ENCODE measurements at regions not wholly inside any gene's neighbourhood (a gene's known extent, or its start where the extent isn't known, plus 50 kb on each side); places are given as distances from the start of the nearest gene placed in this dataset.

DNA sequence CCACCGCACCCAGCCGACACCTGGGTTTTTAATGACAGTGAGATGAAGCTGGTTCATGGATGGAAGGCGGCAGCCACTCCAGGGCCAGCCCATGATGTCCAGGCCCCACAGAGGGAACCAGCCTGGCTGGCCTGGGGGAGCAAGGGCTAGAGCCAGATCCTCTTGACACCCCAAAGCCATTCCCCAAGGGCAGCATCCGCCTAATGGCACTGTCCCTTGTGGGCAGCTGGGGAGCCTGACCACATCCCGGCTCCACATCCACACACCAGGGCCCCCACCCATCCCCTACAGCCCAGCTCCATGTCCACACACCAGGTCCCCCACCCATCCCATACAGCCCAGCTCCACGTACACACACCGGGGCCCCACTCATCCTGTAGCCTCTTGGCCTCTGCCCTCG lies 53.3 kb upstream of the ACSF3 start:
- no peak overlapping the region for H3K4me3 ChIP-seq (ENCODE audit: low read depth, low read length)
- DNase-seq (ENCODE audit: low read depth) = no peak
- no peak for TF ChIP-seq CTCF (IDR thresholded peaks at IDR 0.05; ENCODE audit: insufficient read depth, low read depth, low read length, missing control alignments)

- no peak for DNase-seq (ENCODE audit: low read depth)
Measured at GRCh38 chr16:89040861-89041570, 52.6 kb upstream of the ACSF3 start.

GRCh38 chr16:89041571-89042481 lies 51.8 kb upstream of the ACSF3 start:
- no peak for DNase-seq (ENCODE audit: low read depth)
- no peak for TF ChIP-seq CTCF (IDR thresholded peaks at IDR 0.05; ENCODE audit: insufficient read depth, low read depth, low read length, missing control alignments)
- H3K4me3 ChIP-seq (ENCODE audit: low read depth, low read length) = no peak overlapping the region

More at GRCh38 chr16:89040861-89041570, 52.6 kb upstream of the ACSF3 start:
- TF ChIP-seq CTCF (IDR thresholded peaks at IDR 0.05; ENCODE audit: insufficient read depth, low read depth, low read length, missing control alignments) = no peak
- no peak overlapping the region for H3K4me3 ChIP-seq (ENCODE audit: low read depth, low read length)

- no peak for DNase-seq (ENCODE audit: low read depth)
- no peak for TF ChIP-seq CTCF (IDR thresholded peaks at IDR 0.05; ENCODE audit: insufficient read depth, low read depth, low read length, missing control alignments)
- H3K4me3 ChIP-seq (ENCODE audit: low read depth, low read length) = no peak overlapping the region
Measured at GRCh38 chr16:89042711-89043551, 50.7 kb upstream of the ACSF3 start.

GRCh38 chr16:89043636-89044417 lies 49.8 kb upstream of the ACSF3 start:
- H3K4me3 ChIP-seq (ENCODE audit: low read depth, low read length) = no peak overlapping the region

More at GRCh38 chr16:89043636-89044417, 49.8 kb upstream of the ACSF3 start:
- DNase-seq (ENCODE audit: low read depth) = no peak
- TF ChIP-seq CTCF (IDR thresholded peaks at IDR 0.05; ENCODE audit: insufficient read depth, low read depth, low read length, missing control alignments) = no peak

Measured in GM12865 (cell line).